ENCODE measurements at regions not wholly inside any gene's neighbourhood (a gene's known extent, or its start where the extent isn't known, plus 50 kb on each side); places are given as distances from the start of the nearest gene placed in this dataset.

DNA sequence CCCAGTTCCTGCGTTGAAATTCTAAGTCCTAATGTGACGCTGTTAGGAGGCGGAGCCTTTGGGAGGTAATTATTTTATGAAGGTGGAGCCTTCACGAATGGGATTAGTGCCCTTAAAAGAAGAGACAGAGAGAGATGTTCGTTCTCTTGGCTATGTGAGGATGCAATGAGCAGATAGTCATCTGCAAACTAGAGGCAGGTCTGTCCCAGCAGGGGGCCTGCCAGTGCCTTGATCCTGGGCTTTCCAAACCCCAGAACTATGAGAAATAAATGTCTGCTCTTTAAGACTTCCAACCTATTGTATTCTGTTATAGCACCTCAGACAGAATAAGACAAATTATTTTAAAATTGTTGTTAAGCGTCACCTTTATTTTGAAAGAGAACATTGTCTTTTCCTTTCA lies 123.1 kb upstream of the KCNJ6 start:
- no peaks in the 10 kb centered on the region for H3K4me1 ChIP-seq (ENCODE audit: insufficient read depth, low read length)
- no peak for DNase-seq (ENCODE audit: insufficient read length, low spot score, missing footprints)
- H3K9me3 ChIP-seq (ENCODE audit: low read depth, low read length) = no peaks in the 10 kb centered on the region
- no peak overlapping the region for H3K27ac ChIP-seq (ENCODE audit: low read depth, low read length)
- H3K79me2 ChIP-seq (ENCODE audit: insufficient read depth, low read length) = no peaks in the 10 kb centered on the region
- peaks cover 22% of the 10 kb centered on the region for H3K27me3 ChIP-seq (ENCODE audit: insufficient read depth, low read length)
- TF ChIP-seq, protein P1, sequence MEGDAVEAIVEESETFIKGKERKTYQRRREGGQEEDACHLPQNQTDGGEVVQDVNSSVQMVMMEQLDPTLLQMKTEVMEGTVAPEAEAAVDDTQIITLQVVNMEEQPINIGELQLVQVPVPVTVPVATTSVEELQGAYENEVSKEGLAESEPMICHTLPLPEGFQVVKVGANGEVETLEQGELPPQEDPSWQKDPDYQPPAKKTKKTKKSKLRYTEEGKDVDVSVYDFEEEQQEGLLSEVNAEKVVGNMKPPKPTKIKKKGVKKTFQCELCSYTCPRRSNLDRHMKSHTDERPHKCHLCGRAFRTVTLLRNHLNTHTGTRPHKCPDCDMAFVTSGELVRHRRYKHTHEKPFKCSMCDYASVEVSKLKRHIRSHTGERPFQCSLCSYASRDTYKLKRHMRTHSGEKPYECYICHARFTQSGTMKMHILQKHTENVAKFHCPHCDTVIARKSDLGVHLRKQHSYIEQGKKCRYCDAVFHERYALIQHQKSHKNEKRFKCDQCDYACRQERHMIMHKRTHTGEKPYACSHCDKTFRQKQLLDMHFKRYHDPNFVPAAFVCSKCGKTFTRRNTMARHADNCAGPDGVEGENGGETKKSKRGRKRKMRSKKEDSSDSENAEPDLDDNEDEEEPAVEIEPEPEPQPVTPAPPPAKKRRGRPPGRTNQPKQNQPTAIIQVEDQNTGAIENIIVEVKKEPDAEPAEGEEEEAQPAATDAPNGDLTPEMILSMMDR (IDR thresholded peaks at IDR 0.05; ENCODE audit: extremely low read depth, low read depth, low read length) = no peak
- H4K20me1 ChIP-seq (ENCODE audit: insufficient read depth, low read length) = no peaks in the 10 kb centered on the region
- no peak overlapping the region for H2AFZ ChIP-seq (ENCODE audit: low read length)
- H3K4me3 ChIP-seq (ENCODE audit: insufficient read depth, low read length) = no peak overlapping the region
- no peaks in the 10 kb centered on the region for H3K36me3 ChIP-seq (ENCODE audit: insufficient read depth, low read length)
- H3K4me2 ChIP-seq (ENCODE audit: insufficient read depth, low read length) = no peak overlapping the region

DNA sequence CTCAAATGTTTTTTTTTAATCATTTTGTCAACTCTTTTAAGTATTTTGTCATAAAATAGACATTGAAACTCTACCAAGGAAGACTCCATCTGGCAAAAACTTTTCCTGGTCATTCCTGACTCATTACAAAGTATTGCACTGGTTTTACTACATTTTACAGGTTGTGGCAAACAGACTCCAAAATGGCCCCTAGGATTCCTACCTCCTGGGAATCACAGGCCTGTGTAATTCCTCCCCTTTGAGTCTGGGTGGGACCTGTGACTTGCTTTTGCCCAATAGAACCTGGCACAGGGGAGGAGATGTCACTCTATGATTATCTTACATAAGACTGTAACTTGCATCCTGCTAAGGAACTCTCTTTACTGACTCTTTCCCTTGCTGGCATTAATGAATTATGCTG lies 123.6 kb upstream of the KCNJ6 start:
- H3K4me1 ChIP-seq (ENCODE audit: insufficient read depth, low read length) = no peaks in the 10 kb centered on the region
- H3K9me3 ChIP-seq (ENCODE audit: low read depth, low read length) = no peaks in the 10 kb centered on the region
- H3K4me3 ChIP-seq (ENCODE audit: insufficient read depth, low read length) = no peak overlapping the region
- H2AFZ ChIP-seq (ENCODE audit: low read length) = no peak overlapping the region
- TF ChIP-seq, protein P1 (IDR thresholded peaks at IDR 0.05; ENCODE audit: extremely low read depth, low read depth, low read length) = no peak
- no peak overlapping the region for H3K27ac ChIP-seq (ENCODE audit: low read depth, low read length)
- no peaks in the 10 kb centered on the region for H3K79me2 ChIP-seq (ENCODE audit: insufficient read depth, low read length)
- no peaks in the 10 kb centered on the region for H4K20me1 ChIP-seq (ENCODE audit: insufficient read depth, low read length)
- H3K27me3 ChIP-seq (ENCODE audit: insufficient read depth, low read length) = peaks cover 22% of the 10 kb centered on the region
- H3K4me2 ChIP-seq (ENCODE audit: insufficient read depth, low read length) = no peak overlapping the region
- H3K36me3 ChIP-seq (ENCODE audit: insufficient read depth, low read length) = no peaks in the 10 kb centered on the region
- no peak for DNase-seq (ENCODE audit: insufficient read length, low spot score, missing footprints)

GRCh38 chr21:38041493-38041892 lies 125.2 kb upstream of the KCNJ6 start:
- TF ChIP-seq, protein P1 (IDR thresholded peaks at IDR 0.05; ENCODE audit: extremely low read depth, low read depth, low read length) = no peak
- Histone ChIP-seq H3K4me2 (ENCODE audit: insufficient read depth, low read length) (no peak overlapping the region), H3K27me3 (ENCODE audit: insufficient read depth, low read length) (peaks cover 17% of the 10 kb centered on the region), H3K36me3 (ENCODE audit: insufficient read depth, low read length) (no peaks in the 10 kb centered on the region), H3K4me3 (ENCODE audit: insufficient read depth, low read length) (no peak overlapping the region), H3K27ac (ENCODE audit: low read depth, low read length) (no peak overlapping the region), H2AFZ (ENCODE audit: low read length) (no peak overlapping the region), H3K9me3 (ENCODE audit: low read depth, low read length) (no peaks in the 10 kb centered on the region), H3K79me2 (ENCODE audit: insufficient read depth, low read length) (no peaks in the 10 kb centered on the region), H4K20me1 (ENCODE audit: insufficient read depth, low read length) (no peaks in the 10 kb centered on the region), H3K4me1 (ENCODE audit: insufficient read depth, low read length) (no peaks in the 10 kb centered on the region)
- DNase-seq (ENCODE audit: insufficient read length, low spot score, missing footprints) = no peak

DNA sequence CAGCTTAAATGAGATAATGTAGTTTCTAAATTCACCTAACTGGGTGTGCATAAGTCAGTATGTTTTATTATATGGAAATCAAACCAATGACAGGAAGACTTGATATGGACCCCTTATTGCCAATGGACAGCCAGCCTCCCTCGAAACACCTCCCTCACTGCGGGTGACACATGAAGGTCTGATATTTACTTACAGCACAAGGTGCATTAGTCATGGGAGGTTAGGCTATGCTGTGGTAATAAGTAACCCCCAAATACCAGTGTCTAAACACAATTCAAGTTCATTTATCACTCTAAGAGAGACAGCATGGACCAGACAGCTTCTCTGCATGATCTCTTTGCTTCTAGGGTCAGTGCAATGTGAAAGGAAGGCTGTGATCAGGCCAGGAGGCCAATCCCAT lies 126.0 kb upstream of the KCNJ6 start:
- H3K9me3 ChIP-seq (ENCODE audit: low read depth, low read length) = no peaks in the 10 kb centered on the region
- no peak overlapping the region for H3K4me2 ChIP-seq (ENCODE audit: insufficient read depth, low read length)
- H3K27me3 ChIP-seq (ENCODE audit: insufficient read depth, low read length) = peaks cover 12% of the 10 kb centered on the region
- H3K36me3 ChIP-seq (ENCODE audit: insufficient read depth, low read length) = no peaks in the 10 kb centered on the region
- DNase-seq (ENCODE audit: insufficient read length, low spot score, missing footprints) = no peak
- H4K20me1 ChIP-seq (ENCODE audit: insufficient read depth, low read length) = no peaks in the 10 kb centered on the region
- TF ChIP-seq, protein P1 (IDR thresholded peaks at IDR 0.05; ENCODE audit: extremely low read depth, low read depth, low read length) = no peak
- no peak overlapping the region for H3K4me3 ChIP-seq (ENCODE audit: insufficient read depth, low read length)
- no peaks in the 10 kb centered on the region for H3K4me1 ChIP-seq (ENCODE audit: insufficient read depth, low read length)
- no peak overlapping the region for H3K27ac ChIP-seq (ENCODE audit: low read depth, low read length)
- H2AFZ ChIP-seq (ENCODE audit: low read length) = no peak overlapping the region
- no peaks in the 10 kb centered on the region for H3K79me2 ChIP-seq (ENCODE audit: insufficient read depth, low read length)
